Trophoblast cell (in vitro differentiated cells and primary cell): ENCODE measurements at regions not wholly inside any gene's neighbourhood (a gene's known extent, or its start where the extent isn't known, plus 50 kb on each side); places are given as distances from the start of the nearest gene placed in this dataset.
"Not testable (repeated sequence)": the region's sequence is repeated elsewhere in the genome, so short reads cannot be mapped to it uniquely, and the experiment has no call there.

Source experiments
- DNase-seq, 2 donors: peaks; one replicate each; pipeline ENCODE4 v3.0.0-alpha.2; 2016
- H2AFZ ChIP-seq: 2 replicates; pipeline ENCODE4 v1.6.1; 2013; ENCODE audit warnings: low read length, moderate library complexity, mild to moderate bottlenecking; ENCODE audit not compliant: insufficient read depth, poor library complexity
- H2AK5ac ChIP-seq: 2 replicates; pipeline ENCODE4 v1.6.1; 2013; ENCODE audit warnings: mild to moderate bottlenecking, low read length
- H2BK120ac ChIP-seq: 2 replicates; pipeline ENCODE4 v1.6.1; 2013; ENCODE audit warnings: low read length, mild to moderate bottlenecking, moderate library complexity; ENCODE audit not compliant: insufficient read depth, poor library complexity
- H2BK12ac ChIP-seq: 2 replicates; pipeline ENCODE4 v1.6.1; 2013; ENCODE audit warnings: mild to moderate bottlenecking, low read length, moderate library complexity
- H2BK5ac ChIP-seq: 2 replicates; pipeline ENCODE4 v1.6.1; 2013; ENCODE audit warnings: low read length, low read depth, moderate library complexity, mild to moderate bottlenecking; ENCODE audit not compliant: poor library complexity
- H3K14ac ChIP-seq: 2 replicates; pipeline ENCODE4 v1.6.1; 2013; ENCODE audit warnings: mild to moderate bottlenecking, low read length
- H3K18ac ChIP-seq: 2 replicates; pipeline ENCODE4 v1.6.1; 2013; ENCODE audit warnings: mild to moderate bottlenecking, low read length
- H3K23ac ChIP-seq: 2 replicates; pipeline ENCODE4 v1.6.1; 2013; ENCODE audit warnings: low read length
- H3K27ac ChIP-seq: 2 replicates; pipeline ENCODE4 v1.5.1; 2013; ENCODE audit warnings: low read depth, mild to moderate bottlenecking, inconsistent platforms, low read length, moderate library complexity
- H3K27me3 ChIP-seq: 2 replicates; pipeline ENCODE4 v1.6.1; 2013; ENCODE audit warnings: inconsistent platforms, mild to moderate bottlenecking, low read length, moderate library complexity; ENCODE audit not compliant: insufficient read depth
- H3K36me3 ChIP-seq, 2 experiments: 1 replicate in 1 of 2; 2 replicates in 1 of 2; pipeline ENCODE4 v1.6.1; 2013; ENCODE audit warnings: low read length in 2 of 2, mild to moderate bottlenecking in 2 of 2, moderate library complexity in 1 of 2; ENCODE audit not compliant: insufficient read depth in 2 of 2, control insufficient read depth in 1 of 2
- H3K4ac ChIP-seq: 2 replicates; pipeline ENCODE4 v1.6.1; 2013; ENCODE audit warnings: low read depth, mild to moderate bottlenecking, low read length, moderate library complexity
- H3K4me1 ChIP-seq, 2 experiments: 1 replicate in 1 of 2; 2 replicates in 1 of 2; pipeline ENCODE4 v1.6.1; 2013; ENCODE audit warnings: low read length in 2 of 2, mild to moderate bottlenecking in 2 of 2, moderate library complexity in 1 of 2; ENCODE audit not compliant: insufficient read depth in 2 of 2, control insufficient read depth in 1 of 2
- H3K4me2 ChIP-seq: 2 replicates; pipeline ENCODE4 v1.6.1; 2013; ENCODE audit warnings: inconsistent platforms, mild to moderate bottlenecking, low read length, moderate library complexity
- H3K4me3 ChIP-seq: 2 replicates; pipeline ENCODE4 v1.5.1; 2013; ENCODE audit warnings: mild to moderate bottlenecking, low read depth, low read length, inconsistent platforms
- H3K79me1 ChIP-seq: one replicate; pipeline ENCODE4 v1.6.1; 2013; ENCODE audit warnings: low read length
- H3K79me2 ChIP-seq: 2 replicates; pipeline ENCODE4 v1.6.1; 2013; ENCODE audit warnings: low read length, mild to moderate bottlenecking; ENCODE audit not compliant: control insufficient read depth, insufficient read depth, poor library complexity
- H3K9ac ChIP-seq: 2 replicates; pipeline ENCODE4 v1.6.1; 2013; ENCODE audit warnings: mild to moderate bottlenecking, low read length
- H3K9me3 ChIP-seq: 2 replicates; pipeline ENCODE4 v1.6.1; 2013; ENCODE audit warnings: low read depth, mild to moderate bottlenecking, control low read depth, inconsistent platforms, low read length; ENCODE audit not compliant: insufficient read depth
- H4K12ac ChIP-seq: 2 replicates; pipeline ENCODE4 v1.6.1; 2013; ENCODE audit warnings: low read depth, mild to moderate bottlenecking, low read length, moderate library complexity
- H4K8ac ChIP-seq: 2 replicates; pipeline ENCODE4 v1.6.1; 2013; ENCODE audit warnings: low read depth, mild to moderate bottlenecking, low read length, moderate library complexity
- H4K91ac ChIP-seq: one replicate; pipeline ENCODE4 v1.6.1; 2013; ENCODE audit warnings: low read depth, mild to moderate bottlenecking, low read length, moderate library complexity
- WGBS: extraction: QIAGEN DNeasy Blood & Tissue Kit; methylation state at CpG from one replicate; pipeline ENCODE4 v1.1.7; 2013; ENCODE audit warnings: missing lambda C conversion rate; ENCODE audit not compliant: insufficient read length, insufficient coverage; ENCODE audit errors: extremely low coverage; 5-methylcytosine and 5-hydroxymethylcytosine counted together

- WGBS = no CpG with 5 or more reads among the region's 6 CpGs
- H4K8ac ChIP-seq = no peak overlapping the region
- no peak overlapping the region for H3K18ac ChIP-seq
- H3K9ac ChIP-seq = no peak overlapping the region
- H2BK5ac ChIP-seq = no peak overlapping the region
- no peak for DNase-seq
- no peak overlapping the region for H3K4me2 ChIP-seq
- H3K23ac ChIP-seq = no peak overlapping the region
- no peaks in the 10 kb centered on the region for H3K79me2 ChIP-seq
- H4K12ac ChIP-seq = no peak overlapping the region
- no peaks in the 10 kb centered on the region for H3K79me1 ChIP-seq
- no peaks in the 10 kb centered on the region for H3K36me3 ChIP-seq
- no peak overlapping the region for H3K27ac ChIP-seq
- no peaks in the 10 kb centered on the region for H3K4me1 ChIP-seq
- H3K14ac ChIP-seq = no peak overlapping the region
- no peak overlapping the region for H2AFZ ChIP-seq
- H3K9me3 ChIP-seq = no peaks in the 10 kb centered on the region
- no peak overlapping the region for H2AK5ac ChIP-seq
- H3K4ac ChIP-seq = no peak overlapping the region
- no peaks in the 10 kb centered on the region for H3K27me3 ChIP-seq
- no peak overlapping the region for H4K91ac ChIP-seq
- no peak overlapping the region for H3K4me3 ChIP-seq
- no peak overlapping the region for H2BK120ac ChIP-seq
- H2BK12ac ChIP-seq = no peak overlapping the region
These were observed 172.2 kb upstream of the MEF2C start for GRCh38 chr5:89055015-89055694.

- Histone ChIP-seq H3K18ac (no peak overlapping the region), H2BK120ac (no peak overlapping the region), H3K27me3 (no peaks in the 10 kb centered on the region), H3K9me3 (no peaks in the 10 kb centered on the region), H4K12ac (no peak overlapping the region), H3K36me3 (no peaks in the 10 kb centered on the region), H4K91ac (no peak overlapping the region), H2AFZ (no peak overlapping the region), H3K9ac (no peak overlapping the region), H3K4ac (no peak overlapping the region), H3K79me1 (no peaks in the 10 kb centered on the region), H3K27ac (no peak overlapping the region), H3K14ac (no peak overlapping the region), H3K23ac (no peak overlapping the region), H2AK5ac (no peak overlapping the region), H2BK5ac (no peak overlapping the region), H3K79me2 (no peaks in the 10 kb centered on the region), H3K4me3 (no peak overlapping the region), H3K4me2 (no peak overlapping the region), H3K4me1 (no peaks in the 10 kb centered on the region), H2BK12ac (no peak overlapping the region), H4K8ac (no peak overlapping the region)
- no peak for DNase-seq
- WGBS = no CpG with 5 or more reads among the region's 4 CpGs
These were observed 170.6 kb upstream of the MEF2C start for GRCh38 chr5:89053547-89053946.

- not testable (repeated sequence) for H2BK5ac ChIP-seq, H3K27ac ChIP-seq, H3K4ac ChIP-seq, H3K27me3 ChIP-seq, H3K36me3 ChIP-seq, H3K79me1 ChIP-seq, H3K18ac ChIP-seq, H4K8ac ChIP-seq, H3K9ac ChIP-seq, H3K23ac ChIP-seq, H2AK5ac ChIP-seq, H4K12ac ChIP-seq, H3K14ac ChIP-seq, H3K9me3 ChIP-seq, H4K91ac ChIP-seq, H2BK12ac ChIP-seq, H3K79me2 ChIP-seq, H3K4me1 ChIP-seq, H3K4me3 ChIP-seq, DNase-seq, H2AFZ ChIP-seq, H3K4me2 ChIP-seq, H2BK120ac ChIP-seq
- no CpG with 5 or more reads among the region's 5 CpGs for WGBS
These were observed 167.1 kb upstream of the MEF2C start for GRCh38 chr5:89050062-89050461.

GRCh38 chr5:89047571-89047970 is 164.6 kb upstream of the MEF2C start:
- Histone ChIP-seq H2AK5ac (no peak overlapping the region), H3K79me1 (no peaks in the 10 kb centered on the region), H3K4ac (no peak overlapping the region), H2BK120ac (no peak overlapping the region), H2BK12ac (no peak overlapping the region), H4K91ac (no peak overlapping the region), H3K27ac (no peak overlapping the region), H3K27me3 (no peaks in the 10 kb centered on the region), H3K23ac (no peak overlapping the region), H3K4me1 (no peaks in the 10 kb centered on the region), H4K8ac (no peak overlapping the region), H2BK5ac (no peak overlapping the region), H3K79me2 (no peaks in the 10 kb centered on the region), H3K9ac (no peak overlapping the region), H3K4me3 (no peak overlapping the region), H3K4me2 (no peak overlapping the region), H3K14ac (no peak overlapping the region), H3K9me3 (no peaks in the 10 kb centered on the region), H2AFZ (no peak overlapping the region), H4K12ac (no peak overlapping the region), H3K18ac (no peak overlapping the region), H3K36me3 (no peaks in the 10 kb centered on the region)
- WGBS = no CpG with 5 or more reads among the region's 1 CpG
- no peak for DNase-seq
